NB4 (cell line): ENCODE measurements at regions not wholly inside any gene's neighbourhood (a gene's known extent, or its start where the extent isn't known, plus 50 kb on each side); places are given as distances from the start of the nearest gene placed in this dataset.

Experiments used
- POLR2A ChIP-seq: IDR thresholded peaks from 2 replicates; pipeline ENCODE4 v1.6.1; 2011; ENCODE audit warnings: mild to moderate bottlenecking; ENCODE audit not compliant: insufficient read length; ENCODE audit errors: extremely low read depth
- TF ChIP-seq, protein P1 (sequence below): IDR thresholded peaks from one replicate; pipeline ENCODE4 v1.5.1; 2012; ENCODE audit warnings: low read depth, low read length

DNA sequence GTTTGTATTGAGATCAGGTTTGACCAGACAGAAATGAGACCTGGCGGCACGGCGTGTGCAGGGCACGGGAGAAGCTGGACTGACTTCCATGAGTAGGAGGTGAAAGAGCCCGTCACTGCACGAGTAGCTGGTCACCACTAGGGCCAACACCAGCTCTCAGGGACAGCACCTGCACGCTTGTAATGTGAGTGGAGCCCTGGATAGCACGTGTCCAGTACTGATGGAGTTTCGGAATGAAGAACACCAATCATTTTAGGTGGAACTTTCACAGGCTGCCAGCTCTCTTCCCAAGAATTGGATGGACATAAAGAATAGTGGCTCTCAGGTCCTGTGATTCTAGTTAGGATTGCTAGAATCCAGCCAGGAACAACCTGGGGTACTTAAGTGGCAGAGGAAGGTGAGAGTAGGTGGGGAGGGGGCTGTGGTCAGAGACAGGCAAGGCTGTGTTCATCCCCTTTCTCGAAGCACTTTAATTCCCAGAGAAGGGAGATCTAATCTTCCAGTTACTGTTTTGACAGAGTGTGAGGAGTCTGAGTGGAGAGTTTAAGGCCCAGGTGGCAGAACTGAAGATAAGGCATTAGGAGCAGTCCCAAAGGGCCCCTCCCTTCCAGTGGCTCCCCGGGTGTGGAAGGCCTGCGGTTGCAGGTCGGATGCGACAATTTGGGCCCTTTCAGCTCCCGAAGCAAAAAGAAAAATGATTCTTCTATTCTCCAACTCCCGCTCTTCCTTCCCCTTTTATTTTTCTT is 314.8 kb downstream of the QKI start:
- TF ChIP-seq, protein P1, sequence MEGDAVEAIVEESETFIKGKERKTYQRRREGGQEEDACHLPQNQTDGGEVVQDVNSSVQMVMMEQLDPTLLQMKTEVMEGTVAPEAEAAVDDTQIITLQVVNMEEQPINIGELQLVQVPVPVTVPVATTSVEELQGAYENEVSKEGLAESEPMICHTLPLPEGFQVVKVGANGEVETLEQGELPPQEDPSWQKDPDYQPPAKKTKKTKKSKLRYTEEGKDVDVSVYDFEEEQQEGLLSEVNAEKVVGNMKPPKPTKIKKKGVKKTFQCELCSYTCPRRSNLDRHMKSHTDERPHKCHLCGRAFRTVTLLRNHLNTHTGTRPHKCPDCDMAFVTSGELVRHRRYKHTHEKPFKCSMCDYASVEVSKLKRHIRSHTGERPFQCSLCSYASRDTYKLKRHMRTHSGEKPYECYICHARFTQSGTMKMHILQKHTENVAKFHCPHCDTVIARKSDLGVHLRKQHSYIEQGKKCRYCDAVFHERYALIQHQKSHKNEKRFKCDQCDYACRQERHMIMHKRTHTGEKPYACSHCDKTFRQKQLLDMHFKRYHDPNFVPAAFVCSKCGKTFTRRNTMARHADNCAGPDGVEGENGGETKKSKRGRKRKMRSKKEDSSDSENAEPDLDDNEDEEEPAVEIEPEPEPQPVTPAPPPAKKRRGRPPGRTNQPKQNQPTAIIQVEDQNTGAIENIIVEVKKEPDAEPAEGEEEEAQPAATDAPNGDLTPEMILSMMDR: no peak
- no peak for TF ChIP-seq POLR2A
